ENCODE measurements at regions not wholly inside any gene's neighbourhood (a gene's known extent, or its start where the extent isn't known, plus 50 kb on each side); places are given as distances from the start of the nearest gene placed in this dataset.

GRCh38 chr6:147936703-147937470 lies 405.8 kb upstream of the SASH1 start:
- Mint-ChIP-seq H3K27me3 (ENCODE audit: low read depth) (no peaks in the 10 kb centered on the region), H3K36me3 (no peaks in the 10 kb centered on the region), H3K4me1 (peaks cover 7% of the 10 kb centered on the region), H3K27ac (no peak overlapping the region), H3K9me3 (no peaks in the 10 kb centered on the region), H3K4me3 (no peak overlapping the region)
- no peak for TF ChIP-seq CTCF (IDR thresholded peaks at IDR 0.05; ENCODE audit: unreplicated experiment)
- DNase-seq (ENCODE audit: low spot score in 2 of 2, unreplicated experiment in 2 of 2) = no peak

GRCh38 chr6:147941143-147941542 lies 401.5 kb upstream of the SASH1 start:
- H3K4me1 Mint-ChIP-seq = peaks cover 7% of the 10 kb centered on the region
- no peak overlapping the region for H3K4me3 Mint-ChIP-seq
- H3K9me3 Mint-ChIP-seq = peaks cover 26% of the 10 kb centered on the region
- no peak for TF ChIP-seq CTCF (IDR thresholded peaks at IDR 0.05; ENCODE audit: unreplicated experiment)
- peaks cover 11% of the 10 kb centered on the region for H3K36me3 Mint-ChIP-seq
- no peaks in the 10 kb centered on the region for H3K27me3 Mint-ChIP-seq (ENCODE audit: low read depth)
- DNase-seq (ENCODE audit: low spot score in 2 of 2, unreplicated experiment in 2 of 2) = no peak
- peak overlapping the region; percentile 40 for H3K27ac Mint-ChIP-seq

- H3K27ac Mint-ChIP-seq = no peak overlapping the region
- no peak overlapping the region for H3K4me3 Mint-ChIP-seq
- TF ChIP-seq CTCF (IDR thresholded peaks at IDR 0.05; ENCODE audit: unreplicated experiment) = no peak
Measured at GRCh38 chr6:147942363-147942762, 400.3 kb upstream of the SASH1 start.

GRCh38 chr6:147944122-147944521 lies 398.5 kb upstream of the SASH1 start:
- Mint-ChIP-seq H3K4me3 (no peak overlapping the region), H3K27ac (no peak overlapping the region), H3K36me3 (peaks cover 11% of the 10 kb centered on the region), H3K27me3 (ENCODE audit: low read depth) (no peaks in the 10 kb centered on the region), H3K9me3 (peaks cover 26% of the 10 kb centered on the region), H3K4me1 (peaks cover 26% of the 10 kb centered on the region)
- no peak for DNase-seq (ENCODE audit: low spot score in 2 of 2, unreplicated experiment in 2 of 2)
- TF ChIP-seq CTCF (IDR thresholded peaks at IDR 0.05; ENCODE audit: unreplicated experiment) = no peak

More at GRCh38 chr6:147942363-147942762, 400.3 kb upstream of the SASH1 start:
- H3K9me3 Mint-ChIP-seq = peaks cover 26% of the 10 kb centered on the region
- peaks cover 13% of the 10 kb centered on the region for H3K4me1 Mint-ChIP-seq
- H3K27me3 Mint-ChIP-seq (ENCODE audit: low read depth) = no peaks in the 10 kb centered on the region
- H3K36me3 Mint-ChIP-seq = peaks cover 11% of the 10 kb centered on the region
- no peak for DNase-seq (ENCODE audit: low spot score in 2 of 2, unreplicated experiment in 2 of 2)

- H3K4me3 Mint-ChIP-seq = no peak overlapping the region
- peaks cover 26% of the 10 kb centered on the region for H3K9me3 Mint-ChIP-seq
- no peak for TF ChIP-seq CTCF (IDR thresholded peaks at IDR 0.05; ENCODE audit: unreplicated experiment)
- DNase-seq (ENCODE audit: low spot score in 2 of 2, unreplicated experiment in 2 of 2) = no peak
- H3K27ac Mint-ChIP-seq = peak overlapping the region; percentile 94
- no peaks in the 10 kb centered on the region for H3K27me3 Mint-ChIP-seq (ENCODE audit: low read depth)
- peaks cover 11% of the 10 kb centered on the region for H3K36me3 Mint-ChIP-seq
- peaks cover 32% of the 10 kb centered on the region for H3K4me1 Mint-ChIP-seq
Measured at GRCh38 chr6:147947521-147947920, 395.1 kb upstream of the SASH1 start.

Data from mesothelial cell of epicardium (in vitro differentiated cells).